ENCODE measurements at regions not wholly inside any gene's neighbourhood (a gene's known extent, or its start where the extent isn't known, plus 50 kb on each side); places are given as distances from the start of the nearest gene placed in this dataset.
A peak's percentile ranks its signal among the peaks of the same experiment; 100 is the strongest.
"Not testable (repeated sequence)": the region's sequence is repeated elsewhere in the genome, so short reads cannot be mapped to it uniquely, and the experiment has no call there.

DNA sequence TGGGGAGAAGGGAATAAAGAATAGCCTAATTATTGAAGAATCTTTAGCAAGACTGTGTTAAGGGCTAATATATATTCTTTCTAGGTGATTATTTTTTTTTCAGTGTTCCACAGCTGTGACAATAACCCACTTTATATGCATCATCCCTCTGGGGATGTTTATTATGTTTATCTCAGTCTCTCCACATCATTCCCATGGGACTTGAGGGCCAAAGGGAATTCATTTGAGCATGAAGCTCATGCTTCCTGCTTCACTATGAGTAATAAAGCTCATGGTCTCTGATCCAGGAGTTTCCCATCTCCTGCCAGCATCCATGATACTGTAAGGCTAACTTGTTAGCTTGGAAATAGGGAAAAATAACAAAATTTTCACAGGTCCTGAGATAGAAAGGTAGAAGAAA, 1888.4 kb downstream of the LRRC4C start:
- DNase-seq (ENCODE audit: low read depth), result no peak
- in situ Hi-C loops (cut with HindIII; ENCODE audit: low pct_unique_long_range_greater_than_20kb, low sequenced_read_pairs), result no loop called here

DNA sequence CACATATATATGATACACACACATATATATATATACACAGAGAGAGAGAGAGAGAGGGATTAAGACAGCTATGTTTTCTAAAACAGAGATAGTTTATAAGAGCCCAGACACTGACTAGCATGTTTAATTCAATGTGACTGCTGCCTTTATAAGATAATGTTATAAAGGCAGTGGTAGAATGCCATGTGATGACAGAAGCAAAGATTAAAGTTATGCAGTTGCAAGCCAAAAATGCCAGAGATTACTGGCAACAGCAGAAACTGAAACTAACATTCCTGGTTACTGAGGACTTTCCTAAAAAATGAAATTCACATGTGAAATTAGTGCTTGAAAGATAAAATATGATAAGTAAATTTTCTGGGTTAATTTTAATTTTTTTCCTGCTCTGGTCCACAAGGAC, 1888.9 kb downstream of the LRRC4C start:
- in situ Hi-C loops (cut with HindIII; ENCODE audit: low pct_unique_long_range_greater_than_20kb, low sequenced_read_pairs), result no loop called here

DNA sequence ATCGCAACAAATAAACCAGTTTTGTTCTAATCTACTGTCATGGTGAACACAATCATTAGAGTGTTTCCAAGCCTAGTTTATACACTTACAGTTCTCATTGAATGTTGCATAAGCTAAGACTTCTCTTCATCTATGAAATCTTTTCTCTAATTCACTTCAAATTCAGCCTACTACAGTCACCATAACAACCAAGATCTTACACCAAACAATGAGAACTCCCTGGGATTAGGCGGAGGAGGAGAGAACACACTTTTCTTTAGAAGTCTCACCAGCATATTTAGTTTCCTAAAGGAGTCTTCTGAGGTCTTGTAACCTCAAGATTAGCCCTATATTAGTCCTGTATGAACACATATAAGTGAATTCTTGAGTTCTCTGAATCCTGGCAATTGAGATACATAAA, 1889.7 kb downstream of the LRRC4C start:
- in situ Hi-C loops (cut with HindIII; ENCODE audit: low pct_unique_long_range_greater_than_20kb, low sequenced_read_pairs), result no loop called here
- DNase-seq (ENCODE audit: low read depth), result no peak

More for the DNA sequence above, 1888.9 kb downstream of the LRRC4C start:
- no peak for DNase-seq (ENCODE audit: low read depth)

DNA sequence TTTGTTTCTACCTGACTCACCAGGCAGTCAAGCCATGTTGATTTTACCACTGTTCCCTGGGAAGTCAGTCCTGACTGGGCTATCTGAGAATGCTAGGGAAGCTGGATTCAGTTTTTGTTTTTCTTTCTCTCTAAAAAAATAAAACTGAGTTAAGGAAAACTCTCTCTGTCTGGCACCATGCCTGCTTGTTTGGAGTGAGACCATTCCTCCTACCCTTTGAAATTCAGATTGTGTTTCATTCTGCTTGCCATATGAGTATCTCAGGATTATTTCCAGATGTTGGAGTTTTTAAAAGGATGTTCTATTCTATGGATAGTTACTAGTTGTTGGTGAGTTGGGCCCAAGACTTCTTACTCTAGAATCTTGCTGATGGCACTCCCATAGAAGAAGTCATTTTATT, 1917.0 kb downstream of the LRRC4C start:
- DNase-seq (ENCODE audit: low read depth), result no peak
- in situ Hi-C loops (cut with HindIII; ENCODE audit: low pct_unique_long_range_greater_than_20kb, low sequenced_read_pairs), result no loop called here

DNA sequence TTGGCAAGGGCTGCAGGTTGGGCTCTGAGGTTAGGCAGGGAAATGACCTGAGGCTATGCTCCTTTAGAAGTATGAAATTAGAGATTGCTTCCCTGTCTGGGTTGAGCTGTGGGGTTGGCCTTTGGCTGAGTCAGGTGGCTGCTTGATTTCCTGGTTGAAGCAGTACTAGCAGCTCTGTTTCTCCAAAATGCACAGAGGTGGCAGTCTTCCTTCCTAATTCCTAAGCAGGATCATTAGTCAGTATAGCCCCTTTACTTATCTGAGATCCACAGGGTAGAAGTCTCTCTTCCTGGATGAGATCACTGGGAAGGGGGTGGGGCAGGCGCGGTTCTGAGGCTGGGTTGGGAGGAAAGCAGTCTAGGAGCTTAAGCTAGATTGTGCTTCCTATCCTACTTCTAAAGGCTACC, 1917.5 kb downstream of the LRRC4C start:
- in situ Hi-C loops (cut with HindIII; ENCODE audit: low pct_unique_long_range_greater_than_20kb, low sequenced_read_pairs), result no loop called here
- peak; percentile 24 for DNase-seq (ENCODE audit: low read depth)

DNA sequence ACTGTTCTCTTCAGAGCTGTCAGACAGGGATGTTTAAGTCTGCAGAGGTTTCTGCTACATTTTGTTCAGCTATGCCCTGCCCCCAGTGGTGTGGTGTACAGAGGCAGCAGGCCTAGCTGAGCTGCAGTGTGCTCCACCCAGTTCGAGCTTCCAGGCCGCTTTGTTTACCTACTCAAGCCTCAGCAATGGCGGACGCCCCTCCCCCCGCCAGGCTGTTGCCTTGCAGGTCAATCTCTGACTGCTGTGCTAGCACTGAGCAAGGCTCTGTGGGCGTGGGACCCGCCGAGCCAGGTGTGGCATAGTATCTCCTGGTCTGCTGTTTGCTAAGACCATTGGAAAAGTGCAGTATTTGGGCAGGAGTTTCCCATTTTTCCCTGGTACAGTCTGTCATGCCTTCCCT, 1923.1 kb downstream of the LRRC4C start:
- in situ Hi-C loops (cut with HindIII; ENCODE audit: low pct_unique_long_range_greater_than_20kb, low sequenced_read_pairs); DNase-seq (ENCODE audit: low read depth): not testable (repeated sequence)
